GM21526 (cell line): ENCODE measurements at regions not wholly inside any gene's neighbourhood (a gene's known extent, or its start where the extent isn't known, plus 50 kb on each side); places are given as distances from the start of the nearest gene placed in this dataset.
"Not testable (repeated sequence)": the region's sequence is repeated elsewhere in the genome, so short reads cannot be mapped to it uniquely, and the experiment has no call there.

ENCODE experiments used
- ATAC-seq: cut with Tn5 transposase; IDR thresholded peaks from one replicate; pipeline ENCODE4 v1.9.1; 2021; ENCODE audit warnings: moderate library complexity; ENCODE audit not compliant: unreplicated experiment, low FRiP score

GRCh38 chr6:85995339-85996033 lies 352.8 kb upstream of the SYNCRIP start:
- ATAC-seq: no peak

GRCh38 chr6:85986681-85987080 lies 344.0 kb upstream of the SYNCRIP start:
- no peak for ATAC-seq

GRCh38 chr6:85983032-85983659 lies 340.5 kb upstream of the SYNCRIP start:
- no peak for ATAC-seq

DNA sequence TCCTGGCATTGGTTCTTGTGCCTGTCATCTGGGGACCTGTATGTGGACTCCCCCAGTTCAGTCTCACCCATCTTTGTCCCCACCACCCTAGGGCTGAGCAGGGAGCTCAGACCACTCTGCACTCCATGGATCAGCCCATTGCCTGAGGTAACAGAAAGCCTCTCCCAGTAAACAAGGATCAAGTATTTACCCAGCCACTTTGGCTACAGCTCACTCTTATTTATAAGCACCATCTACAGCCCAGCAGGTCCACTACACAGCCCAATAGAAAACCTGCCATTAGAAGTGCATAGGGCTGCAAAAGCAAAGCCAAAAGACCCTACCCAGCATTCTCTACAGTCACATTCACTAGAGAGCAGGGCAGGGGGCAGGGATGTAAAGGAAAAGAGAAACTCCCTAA lies 335.0 kb upstream of the SYNCRIP start:
- no peak for ATAC-seq

GRCh38 chr6:85975957-85976356 lies 333.3 kb upstream of the SYNCRIP start:
- ATAC-seq: peak; percentile 81

DNA sequence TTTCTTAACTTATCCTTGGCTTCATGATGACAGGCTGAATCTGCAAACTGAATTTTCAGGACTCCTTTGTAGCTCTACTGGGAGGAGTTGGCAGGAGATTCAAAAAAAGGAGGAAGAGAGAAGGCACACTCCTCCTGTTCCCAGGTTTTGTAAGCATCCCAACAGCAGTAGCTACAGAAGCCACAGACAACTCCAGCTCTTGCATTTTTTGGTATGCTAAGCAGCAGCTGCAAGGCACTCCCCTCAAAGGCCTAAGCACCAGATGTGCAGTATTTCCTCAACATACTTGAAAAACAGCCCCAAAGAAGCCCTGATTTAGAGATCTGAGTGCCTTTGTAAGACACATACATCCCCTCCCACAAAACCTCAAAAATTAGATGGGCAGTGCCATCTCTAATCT lies 328.6 kb upstream of the SYNCRIP start:
- ATAC-seq: no peak

DNA sequence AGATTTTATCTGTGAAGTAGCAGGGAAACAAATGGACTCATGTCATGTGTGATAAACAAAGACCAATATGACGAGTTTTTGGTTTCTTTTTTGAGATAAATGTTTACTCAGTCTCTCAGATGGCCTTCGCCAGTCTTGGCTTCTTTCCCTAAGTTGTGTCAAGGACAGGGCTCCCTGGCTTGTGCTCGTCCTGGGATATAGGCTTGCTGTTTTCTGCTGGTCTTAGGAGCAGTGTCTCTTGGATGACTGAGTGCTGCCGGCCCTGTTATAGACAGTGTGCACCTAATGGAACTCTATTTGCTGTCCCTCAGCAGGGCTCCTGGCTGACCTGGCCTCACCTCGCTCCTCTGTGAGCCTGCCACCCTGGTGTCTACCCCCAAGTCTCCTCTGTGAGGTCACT lies 324.1 kb upstream of the SYNCRIP start:
- ATAC-seq: no peak

- ATAC-seq: no peak
These were observed 319.1 kb upstream of the SYNCRIP start for GRCh38 chr6:85961746-85962145.

DNA sequence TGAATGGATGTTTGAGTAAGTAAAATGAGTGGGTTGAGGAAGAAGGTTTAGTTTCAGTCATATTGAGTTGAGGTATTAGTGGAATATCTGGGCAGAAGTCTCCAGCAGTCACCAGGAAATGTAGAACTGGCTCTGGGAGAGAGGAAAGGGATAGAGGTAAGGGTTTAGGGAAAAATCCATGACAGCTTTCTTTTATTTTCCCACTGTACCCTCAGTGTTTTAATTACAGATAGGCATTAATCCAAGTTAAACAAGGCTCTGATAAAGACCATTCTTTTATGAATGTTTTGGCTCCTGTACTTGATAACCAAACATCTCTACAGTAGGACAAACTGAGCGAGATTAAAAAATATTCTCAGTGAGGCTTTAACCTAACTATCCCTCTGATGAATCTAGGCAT lies 318.4 kb upstream of the SYNCRIP start:
- no peak for ATAC-seq

GRCh38 chr6:85948481-85948880 lies 305.8 kb upstream of the SYNCRIP start:
- no peak for ATAC-seq

DNA sequence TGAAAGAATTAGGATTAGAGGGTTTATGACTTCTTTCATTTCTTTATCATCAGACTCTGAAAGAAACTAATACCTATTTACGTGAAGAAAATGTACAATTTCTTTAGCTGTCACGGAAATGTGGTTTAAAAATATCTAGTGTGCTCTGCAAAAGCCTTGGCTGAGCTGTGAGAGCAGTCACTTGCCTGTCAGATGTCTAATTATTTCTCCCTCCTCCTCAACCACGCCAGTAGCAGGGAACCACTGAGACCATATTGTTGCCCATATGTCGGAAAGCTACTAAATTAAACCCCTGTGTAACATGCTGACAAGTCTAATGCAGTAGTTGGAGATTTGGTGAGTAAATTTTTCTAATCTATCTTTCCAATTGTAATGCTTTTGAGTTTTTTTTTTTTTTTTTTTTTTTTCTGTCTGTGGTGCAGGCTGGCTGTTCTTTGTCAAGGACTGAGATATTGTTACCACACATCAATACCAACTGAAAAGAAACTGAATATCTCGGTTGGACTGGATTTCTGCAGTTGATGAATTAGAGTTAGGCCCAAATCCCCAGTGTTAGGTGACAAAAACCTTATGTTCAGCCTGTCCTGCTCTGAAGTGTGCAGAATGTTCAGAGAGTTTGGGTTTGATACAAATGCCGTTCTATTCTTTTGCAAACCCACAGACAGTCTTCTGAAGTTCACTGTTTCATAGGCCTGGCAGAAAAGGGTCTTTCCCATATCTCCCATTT lies 302.9 kb upstream of the SYNCRIP start:
- ATAC-seq: no peak

- ATAC-seq: no peak
These were observed 302.1 kb upstream of the SYNCRIP start for GRCh38 chr6:85944776-85945175.

GRCh38 chr6:85942844-85943243 lies 300.2 kb upstream of the SYNCRIP start:
- ATAC-seq: no peak

GRCh38 chr6:85936916-85937315 lies 294.2 kb upstream of the SYNCRIP start:
- no peak for ATAC-seq

- peak; percentile 89 for ATAC-seq
These were observed 280.3 kb upstream of the SYNCRIP start for GRCh38 chr6:85923013-85923430.

- no peak for ATAC-seq
These were observed 278.1 kb upstream of the SYNCRIP start for GRCh38 chr6:85920782-85921181.

DNA sequence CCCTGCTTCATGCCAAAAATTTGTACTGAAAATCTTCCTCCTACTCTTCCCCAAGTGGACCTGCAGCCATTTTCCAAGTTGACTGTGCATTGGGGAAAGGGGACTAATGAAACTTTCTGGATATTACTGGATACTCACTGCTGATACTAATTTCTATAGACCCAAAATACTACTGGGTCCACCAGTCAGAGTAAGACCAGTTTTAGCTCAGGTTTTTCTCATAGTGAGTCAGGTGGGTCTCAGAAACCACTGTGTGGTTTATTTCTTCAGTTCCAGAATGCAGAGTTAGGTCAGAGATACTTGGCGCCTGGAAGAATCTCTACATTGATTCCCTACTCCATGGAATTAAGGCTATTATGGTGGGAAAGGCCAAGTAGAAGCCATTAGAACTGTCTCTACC lies 274.8 kb upstream of the SYNCRIP start:
- ATAC-seq: no peak

GRCh38 chr6:85913001-85913400 lies 270.3 kb upstream of the SYNCRIP start:
- no peak for ATAC-seq

DNA sequence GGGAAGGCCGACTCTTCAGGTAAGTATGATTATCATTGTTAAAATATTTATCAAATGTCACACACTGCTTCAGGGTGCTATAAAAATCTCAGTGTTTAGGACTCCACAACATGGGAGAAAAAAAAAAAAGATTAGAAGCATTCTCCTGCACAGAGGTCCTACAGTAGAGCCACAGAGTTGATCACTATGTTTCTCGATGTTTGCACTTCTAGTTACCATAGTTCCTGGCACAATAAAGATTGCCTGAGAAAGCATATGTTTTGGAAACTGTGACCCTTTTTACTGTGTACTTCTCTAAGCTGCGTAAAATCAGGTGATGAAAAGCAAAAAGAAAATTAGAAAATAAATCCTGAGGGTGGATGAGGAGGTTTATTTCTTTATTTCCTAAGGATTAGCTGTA lies 269.9 kb upstream of the SYNCRIP start:
- no peak for ATAC-seq

DNA sequence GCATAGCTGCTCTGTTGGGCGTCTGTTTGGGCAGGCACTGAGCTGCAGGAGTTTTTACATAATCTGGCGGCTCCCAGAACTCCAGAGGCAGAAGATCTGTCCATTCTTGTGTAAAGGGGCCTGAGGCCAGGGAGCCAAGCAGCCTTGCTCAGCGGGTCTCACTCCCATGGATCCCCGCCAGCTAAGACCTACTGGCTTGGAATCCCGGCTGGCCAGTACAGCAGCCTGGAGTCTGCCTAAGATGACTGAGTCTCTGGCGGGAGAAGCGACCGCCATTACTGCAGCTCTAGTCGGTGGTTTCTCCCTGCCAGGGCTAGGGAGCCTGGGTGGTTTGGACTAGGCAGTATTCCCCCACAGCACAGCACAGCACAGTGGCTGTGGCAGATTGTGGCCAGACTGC lies 268.4 kb upstream of the SYNCRIP start:
- no peak for ATAC-seq

- ATAC-seq: not testable (repeated sequence)
These were observed 265.4 kb upstream of the SYNCRIP start for GRCh38 chr6:85908120-85908519.

- no peak for ATAC-seq
These were observed 249.7 kb upstream of the SYNCRIP start for GRCh38 chr6:85892346-85892745.
